ENCODE measurements at regions not wholly inside any gene's neighbourhood (a gene's known extent, or its start where the extent isn't known, plus 50 kb on each side); places are given as distances from the start of the nearest gene placed in this dataset.
"Not testable (repeated sequence)": the region's sequence is repeated elsewhere in the genome, so short reads cannot be mapped to it uniquely, and the experiment has no call there.

DNA sequence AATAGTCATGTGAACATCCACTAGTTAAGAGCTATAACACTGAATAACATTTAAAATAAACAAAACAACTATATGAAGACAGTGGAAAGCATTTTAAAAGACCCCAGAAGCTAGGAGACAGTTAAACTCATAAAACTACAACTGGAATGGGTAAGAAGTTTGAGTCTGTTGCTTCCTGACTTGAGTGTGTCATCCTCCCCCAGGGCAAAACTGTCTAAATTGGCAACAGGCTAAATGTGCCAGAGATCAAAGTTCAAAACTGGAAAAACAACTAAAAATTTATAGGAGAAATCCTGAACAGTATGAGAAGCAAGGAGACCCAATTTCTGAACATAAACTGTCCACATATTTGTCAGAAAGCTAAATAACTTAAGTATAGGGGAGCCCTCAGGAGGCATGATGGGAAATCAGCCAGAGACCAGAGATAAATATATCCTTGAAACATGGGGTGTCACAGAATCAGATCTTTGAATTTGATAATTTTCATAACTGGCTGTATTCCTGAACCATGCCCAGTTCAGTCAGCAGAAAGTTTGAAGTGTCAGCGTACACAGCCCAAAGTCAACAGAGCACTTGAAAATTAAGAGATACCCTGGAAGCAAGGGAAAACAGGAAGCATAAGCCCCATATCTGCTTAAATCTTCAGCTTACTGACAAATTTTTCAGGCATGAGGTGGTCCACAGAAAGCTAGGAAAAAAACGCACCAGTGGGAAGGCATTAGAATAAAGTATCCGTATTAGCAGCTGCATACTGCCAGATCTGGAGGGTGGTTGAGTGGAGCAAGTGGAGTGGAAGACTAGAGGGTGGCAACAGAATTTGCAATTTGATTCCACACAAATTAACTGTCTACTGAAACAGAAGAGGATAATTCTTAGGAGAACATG, 516.1 kb upstream of the MAN1A1 start:
- DNase-seq = no peak

DNA sequence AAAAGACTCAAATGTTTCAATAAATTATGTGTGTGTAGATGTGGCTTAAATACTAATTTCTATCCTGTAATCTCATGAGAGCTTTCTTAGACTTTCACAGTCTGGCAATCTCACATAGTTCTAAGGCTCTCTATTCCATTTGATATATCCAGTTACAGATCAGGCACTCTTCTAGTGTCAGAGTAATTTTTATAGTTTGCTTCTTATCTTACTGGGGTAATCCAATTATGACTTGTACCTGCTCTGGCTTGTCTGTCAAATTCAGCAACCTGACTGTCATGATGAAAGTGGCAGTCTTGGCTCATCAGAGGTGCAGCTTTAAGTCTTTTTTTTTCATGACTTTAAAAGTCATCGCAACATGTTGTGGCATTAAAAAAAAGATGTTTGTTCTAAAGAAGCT, 513.2 kb upstream of the MAN1A1 start:
- no peak for DNase-seq

DNA sequence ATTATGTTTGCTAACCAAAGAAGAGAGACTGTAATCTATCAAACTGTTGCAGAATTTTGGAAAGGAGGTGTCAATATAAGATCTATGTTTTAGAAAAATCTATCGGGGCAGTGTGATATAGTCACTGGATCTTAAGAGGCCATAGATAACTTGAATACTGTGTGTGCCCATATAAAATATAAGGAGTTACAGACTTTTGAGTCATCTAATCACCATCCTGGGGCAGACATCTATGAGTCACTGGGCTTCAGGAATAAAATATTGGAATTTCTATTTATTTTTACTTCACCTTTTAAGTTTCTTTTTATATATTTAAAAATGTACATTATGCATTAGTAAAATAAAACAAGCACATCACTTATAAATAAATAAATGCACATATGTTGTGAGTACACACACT, 509.3 kb upstream of the MAN1A1 start:
- no peak for DNase-seq

DNA sequence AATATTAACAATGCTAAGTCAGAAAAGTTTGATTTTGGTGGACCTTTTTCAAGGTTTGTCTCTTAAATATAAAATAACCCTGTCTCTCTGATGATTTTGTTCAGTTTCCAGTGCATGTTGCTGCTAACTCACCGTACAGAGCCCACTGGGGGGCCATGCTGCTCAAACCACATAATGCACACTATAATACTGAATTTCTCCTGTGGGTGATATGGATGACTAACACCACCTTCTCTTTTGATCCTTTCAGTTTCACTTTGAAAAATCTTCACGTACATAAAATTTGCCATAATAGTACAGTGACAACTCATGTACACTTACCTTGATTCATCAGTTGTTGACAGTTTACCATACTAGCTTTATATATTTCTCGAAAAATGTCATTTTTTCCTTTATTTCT, 506.6 kb upstream of the MAN1A1 start:
- DNase-seq = no peak

DNA sequence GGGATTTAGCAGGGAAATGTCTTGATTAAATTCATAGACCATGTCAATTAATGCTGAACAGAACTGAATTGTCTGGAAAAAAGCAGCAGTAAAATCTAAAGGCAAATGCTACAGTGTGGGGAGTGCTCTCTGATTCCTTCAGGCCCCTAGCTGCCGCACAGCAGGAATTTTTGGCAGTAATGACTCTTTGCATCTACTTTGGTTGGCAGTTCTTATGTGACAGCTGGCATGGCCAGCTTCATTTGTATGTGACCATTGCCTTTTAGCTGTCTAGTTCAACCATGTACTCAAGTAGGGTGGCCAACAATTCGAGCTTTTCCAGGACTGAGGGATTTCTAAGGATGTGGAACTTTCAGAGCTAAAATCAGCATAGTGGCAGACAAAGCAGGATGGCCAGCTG, 499.1 kb upstream of the MAN1A1 start:
- no peak for DNase-seq

DNA sequence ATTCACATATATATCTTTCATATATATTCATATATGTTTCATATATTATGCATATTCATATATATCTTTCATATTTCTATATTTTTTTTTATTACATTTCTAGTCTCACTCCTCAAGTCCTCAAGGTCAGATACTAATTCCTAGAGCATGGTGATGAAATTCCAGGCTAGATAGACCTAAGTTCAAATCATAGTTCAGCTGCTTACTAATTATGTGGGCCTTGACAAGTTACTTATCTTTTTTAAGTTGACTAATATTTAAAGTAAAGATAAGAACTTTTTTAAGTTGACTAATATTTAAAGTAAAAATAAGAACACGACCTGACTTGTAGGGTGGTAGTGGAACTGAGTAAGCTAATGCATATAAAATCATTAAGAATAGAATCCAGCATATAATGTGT, 495.6 kb upstream of the MAN1A1 start:
- DNase-seq = no peak

DNA sequence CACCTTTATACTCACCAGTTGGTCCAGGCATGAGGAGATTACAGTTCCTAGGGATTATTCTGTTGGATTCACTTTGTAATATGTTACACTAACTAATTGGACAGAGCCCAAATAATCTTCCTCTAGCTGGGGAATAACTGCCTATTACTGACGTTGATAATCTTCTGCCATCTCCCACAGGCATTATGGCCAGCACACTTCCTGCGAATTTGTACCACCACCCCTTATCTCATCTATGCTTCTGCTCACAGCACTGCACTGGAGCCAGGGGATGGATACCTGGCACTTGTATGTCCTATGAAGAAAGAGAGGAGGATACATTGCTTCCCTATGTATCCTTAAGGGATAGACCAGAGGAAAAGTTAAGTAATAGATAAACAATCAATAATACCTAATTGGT, 494.8 kb upstream of the MAN1A1 start:
- no peak for DNase-seq

DNA sequence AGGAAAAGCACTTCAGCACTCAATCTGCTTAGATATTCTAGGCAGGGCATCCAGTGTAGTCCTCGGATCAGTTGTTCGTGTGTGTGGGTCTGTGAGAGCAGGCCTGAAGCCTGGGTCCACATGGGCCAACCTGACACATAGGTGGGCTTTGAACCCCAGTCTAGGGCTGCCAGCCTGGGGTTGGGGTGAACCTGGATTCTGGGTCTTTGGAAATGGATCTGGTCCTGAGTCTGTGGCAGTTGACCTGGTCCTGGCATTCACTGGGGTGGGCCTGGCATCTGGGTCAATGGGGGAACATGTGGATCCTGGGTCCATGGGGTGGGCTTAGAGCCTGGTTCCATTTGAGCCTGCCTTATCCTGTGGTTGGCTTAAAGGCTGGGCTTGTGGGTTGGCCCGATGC, 492.6 kb upstream of the MAN1A1 start:
- no peak for DNase-seq

DNA sequence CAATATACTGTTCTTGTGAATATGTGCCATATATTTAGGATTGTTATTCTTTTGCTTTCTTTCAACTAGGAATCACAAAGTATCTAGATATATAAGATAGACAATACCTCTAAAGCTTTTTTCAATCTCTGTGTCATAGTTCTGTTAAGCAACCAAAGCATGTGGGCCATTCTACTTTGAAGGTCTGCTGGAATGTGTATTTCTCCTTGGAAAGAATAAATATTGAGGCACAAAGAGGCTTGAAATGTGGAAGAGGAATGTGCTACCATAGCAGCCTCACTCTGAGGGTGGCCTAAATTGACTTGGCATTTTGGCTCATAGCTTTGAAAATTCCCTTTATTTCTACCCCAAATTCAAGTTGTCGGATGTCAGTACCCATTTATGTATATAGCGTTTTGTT, 488.5 kb upstream of the MAN1A1 start:
- no peak for DNase-seq

DNA sequence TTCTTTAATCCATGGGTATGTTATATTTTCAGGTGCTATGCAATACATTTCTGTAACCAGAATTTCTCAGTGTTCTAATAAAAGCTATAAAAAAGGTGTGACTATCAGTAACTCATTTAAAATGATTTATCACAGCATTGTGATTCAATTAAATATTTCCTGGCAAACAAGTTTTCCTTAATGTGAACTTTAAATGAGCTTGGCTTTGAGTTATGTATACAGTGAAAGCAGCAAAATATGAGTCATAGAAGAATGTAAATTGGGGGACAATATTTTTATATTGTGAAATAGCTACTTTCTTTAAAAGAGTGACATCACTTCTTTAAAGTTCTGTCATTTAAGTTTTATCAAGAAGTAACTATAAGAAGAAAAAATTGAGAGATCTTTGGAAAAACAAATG, 484.9 kb upstream of the MAN1A1 start:
- no peak for DNase-seq

DNA sequence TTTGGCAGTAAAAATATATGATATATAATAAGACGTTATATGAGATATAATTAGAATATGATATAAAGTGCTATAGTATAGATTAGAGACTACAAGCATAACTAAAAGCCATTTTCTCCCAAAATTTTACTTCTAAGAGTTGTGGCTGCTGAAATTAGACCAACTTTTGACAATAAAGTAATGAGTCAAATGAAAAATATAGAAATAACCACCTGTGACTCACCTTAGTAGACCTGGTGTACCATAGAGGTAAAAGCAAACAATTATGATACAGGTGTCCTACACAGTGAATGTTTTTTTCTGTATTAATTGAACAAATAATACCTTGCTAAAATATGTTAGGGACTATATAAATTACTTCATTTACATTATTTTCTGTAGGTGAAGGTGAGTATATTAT, 482.9 kb upstream of the MAN1A1 start:
- DNase-seq = no peak

DNA sequence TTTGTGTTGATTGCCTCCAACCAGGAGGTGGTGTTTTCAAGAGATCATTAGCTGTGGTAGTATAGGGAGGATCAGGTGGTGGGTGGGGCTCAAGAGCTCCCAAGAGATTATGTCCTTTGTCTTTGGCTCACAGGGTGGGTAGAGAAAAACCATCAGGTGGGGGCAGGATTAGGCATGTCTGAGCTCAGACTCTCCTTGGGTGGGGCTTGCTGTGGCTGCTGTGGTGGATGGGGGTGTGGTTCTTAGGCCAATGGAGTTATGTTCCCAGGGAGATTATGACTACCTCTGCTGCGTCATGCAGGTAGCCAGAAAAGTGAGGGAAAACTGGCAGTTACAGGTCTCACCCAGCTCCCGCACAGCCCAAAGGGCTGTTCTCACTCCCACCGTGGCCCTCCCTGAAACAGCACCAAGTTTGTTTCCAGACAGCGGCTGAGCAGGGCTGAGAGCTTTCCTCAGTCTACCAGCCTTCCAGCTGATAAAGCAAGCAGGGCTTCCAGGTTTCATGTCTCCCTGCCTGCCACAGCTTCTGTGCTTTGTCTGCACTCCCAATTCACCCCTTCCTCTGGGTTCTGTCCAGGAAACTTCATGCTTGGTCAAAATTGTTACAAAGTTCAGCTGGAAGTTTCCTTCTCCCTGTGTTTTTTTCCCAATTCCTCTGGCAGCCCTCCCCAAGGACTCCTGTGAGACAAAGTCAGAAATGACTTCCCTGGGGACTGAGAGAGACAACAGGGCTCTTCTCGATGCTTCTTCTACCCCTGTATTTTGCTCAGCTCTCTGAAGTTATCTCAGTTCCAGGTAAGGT, 481.1 kb upstream of the MAN1A1 start:
- DNase-seq = no peak

DNA sequence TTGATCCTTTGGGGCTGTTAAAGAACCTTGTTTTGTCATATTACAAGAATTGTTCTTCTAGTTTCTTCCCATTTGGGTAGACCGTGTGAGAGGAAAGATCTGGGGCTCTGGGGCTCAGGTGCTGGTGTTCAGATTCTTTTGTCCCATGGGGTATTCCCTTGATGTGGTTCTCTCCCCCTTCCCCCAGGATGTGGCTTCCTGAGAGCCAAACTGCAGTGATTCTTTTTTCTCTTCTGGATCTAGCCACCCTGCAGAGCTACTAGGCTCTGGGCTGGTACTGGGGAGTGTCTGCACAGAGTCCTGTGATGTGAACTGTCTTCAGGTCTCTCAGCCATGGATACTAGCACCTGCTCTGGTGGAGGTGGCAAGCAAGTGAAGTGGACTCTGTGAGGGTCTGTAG, 480.5 kb upstream of the MAN1A1 start:
- DNase-seq = no peak

DNA sequence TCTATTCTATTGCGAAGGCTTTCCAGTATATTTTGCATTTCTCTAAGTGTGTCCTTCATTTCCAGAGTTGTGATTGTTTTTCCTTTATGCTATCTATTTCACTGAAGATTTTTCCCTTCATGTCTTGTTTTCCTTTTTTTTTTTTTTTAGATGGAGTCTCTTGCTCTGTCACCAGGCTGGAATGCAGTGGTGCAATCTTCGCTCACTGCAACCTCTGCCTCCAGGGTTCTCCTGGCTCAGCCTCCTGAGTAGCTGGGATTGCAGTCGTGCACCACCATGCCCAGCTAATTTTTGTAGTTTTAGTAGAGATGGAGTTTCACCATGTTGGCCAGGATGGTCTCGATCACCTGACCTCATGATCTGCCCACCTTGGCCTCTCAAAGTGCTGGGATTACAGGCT, 479.9 kb upstream of the MAN1A1 start:
- not testable (repeated sequence) for DNase-seq

DNA sequence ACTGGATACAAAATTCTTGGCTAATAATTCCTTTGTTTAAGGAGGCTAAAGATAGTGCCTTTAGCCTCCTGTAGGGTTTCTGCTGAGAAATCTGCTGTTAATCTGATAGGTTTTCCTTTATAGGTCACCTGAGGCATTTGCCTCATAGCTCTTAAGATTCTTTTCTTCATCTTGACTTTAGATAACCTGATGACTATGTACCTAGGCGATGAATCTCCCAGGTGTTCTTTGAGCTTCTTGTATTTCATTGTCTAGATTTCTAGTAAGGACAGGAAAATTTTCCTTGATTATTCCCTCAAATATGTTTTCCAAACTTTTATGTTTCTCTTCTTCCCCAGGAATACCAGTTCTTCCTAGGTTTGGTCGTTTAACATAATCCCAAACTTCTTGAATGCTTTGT, 479.4 kb upstream of the MAN1A1 start:
- DNase-seq = no peak

DNA sequence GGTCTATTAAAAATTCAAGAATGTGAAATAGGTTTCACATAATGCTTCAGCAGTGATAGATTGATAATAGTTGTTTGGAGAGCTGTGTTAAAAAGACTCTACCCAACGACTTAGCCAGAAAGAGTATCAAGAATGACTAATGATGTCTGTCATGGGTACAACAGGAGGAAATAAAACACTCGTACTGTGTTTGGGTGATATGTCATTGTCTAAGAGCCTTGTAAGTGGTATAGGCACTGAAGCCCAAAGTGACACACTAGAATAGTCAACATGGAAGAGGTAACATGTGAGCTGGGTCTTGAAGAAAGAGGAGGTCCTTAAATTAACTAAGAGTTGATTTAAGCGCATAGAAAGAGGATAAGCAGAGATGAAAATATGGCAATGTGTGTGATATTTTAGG, 471.8 kb upstream of the MAN1A1 start:
- DNase-seq = no peak

DNA sequence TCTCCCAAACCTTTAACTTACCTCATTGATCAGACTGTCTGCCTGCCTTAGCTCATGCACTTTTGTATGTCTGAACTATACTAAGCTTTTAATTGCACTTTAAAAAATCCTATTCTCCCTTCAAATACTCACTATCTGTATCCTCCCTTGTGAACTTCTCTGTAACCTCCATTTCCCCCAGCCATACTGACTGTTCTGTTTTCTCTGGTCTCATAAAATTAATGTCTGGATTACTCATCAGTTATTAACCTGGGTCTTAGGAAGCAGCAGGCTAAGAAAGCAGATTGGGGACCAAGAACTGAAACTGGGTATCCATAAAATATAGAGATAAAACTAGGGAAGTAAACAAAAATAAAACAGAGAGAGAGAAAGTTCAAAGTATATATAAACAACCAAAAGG, 469.3 kb upstream of the MAN1A1 start:
- no peak for DNase-seq

DNA sequence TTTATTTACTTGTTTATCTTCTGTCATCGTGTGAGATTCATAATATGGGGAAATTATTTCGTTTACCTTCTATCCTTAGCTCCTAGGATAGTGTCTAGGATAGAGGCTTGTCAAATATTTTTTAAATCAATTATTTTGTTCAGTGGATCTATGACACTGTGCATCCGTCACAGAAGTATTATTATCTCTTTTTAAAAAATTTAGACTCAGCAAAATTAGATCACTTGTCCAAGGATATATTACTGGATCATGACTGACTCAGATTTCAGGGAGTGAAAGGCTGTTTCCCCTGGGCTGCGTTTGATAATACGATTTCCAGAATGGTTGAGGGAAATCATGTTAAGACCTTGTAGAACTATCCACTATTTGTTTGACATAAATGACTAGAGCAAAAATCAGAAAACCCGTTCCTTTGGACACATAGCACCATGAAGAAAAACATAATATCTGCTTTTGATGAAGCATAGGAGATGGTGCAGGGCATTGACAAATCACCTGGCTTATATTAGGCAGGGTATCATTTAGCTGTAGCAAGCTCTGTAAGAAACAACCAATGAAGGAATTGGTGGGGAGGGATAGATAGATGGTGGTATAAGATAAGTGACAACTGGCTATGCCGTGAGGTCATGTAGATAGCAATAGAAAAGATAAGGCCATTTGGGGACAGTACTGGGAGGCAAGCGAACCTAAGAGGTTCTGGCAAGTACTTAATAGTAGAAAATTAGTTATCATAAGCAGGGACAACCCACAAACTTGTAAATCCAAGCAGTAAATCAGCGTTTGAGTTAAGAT, 465.2 kb upstream of the MAN1A1 start:
- DNase-seq = no peak

DNA sequence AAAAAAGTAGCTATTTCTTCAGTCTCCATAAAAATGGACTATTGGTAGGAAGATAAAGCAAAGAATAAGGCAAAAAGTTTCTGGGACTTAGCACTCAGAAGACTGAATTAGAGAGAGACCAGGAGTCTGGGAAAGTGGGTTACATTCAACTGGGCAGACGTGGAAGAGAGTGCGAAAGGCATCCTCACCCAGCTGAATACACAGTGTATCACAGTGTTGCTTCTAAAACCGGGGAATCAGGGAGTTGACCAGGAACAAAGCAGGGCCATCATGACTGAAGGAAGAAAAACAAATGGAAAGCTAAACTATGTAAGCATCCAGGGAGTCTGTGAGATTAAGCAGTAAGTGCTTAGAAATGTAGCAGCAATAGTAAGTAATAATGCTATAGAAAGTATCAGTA, 452.9 kb upstream of the MAN1A1 start:
- no peak for DNase-seq

DNA sequence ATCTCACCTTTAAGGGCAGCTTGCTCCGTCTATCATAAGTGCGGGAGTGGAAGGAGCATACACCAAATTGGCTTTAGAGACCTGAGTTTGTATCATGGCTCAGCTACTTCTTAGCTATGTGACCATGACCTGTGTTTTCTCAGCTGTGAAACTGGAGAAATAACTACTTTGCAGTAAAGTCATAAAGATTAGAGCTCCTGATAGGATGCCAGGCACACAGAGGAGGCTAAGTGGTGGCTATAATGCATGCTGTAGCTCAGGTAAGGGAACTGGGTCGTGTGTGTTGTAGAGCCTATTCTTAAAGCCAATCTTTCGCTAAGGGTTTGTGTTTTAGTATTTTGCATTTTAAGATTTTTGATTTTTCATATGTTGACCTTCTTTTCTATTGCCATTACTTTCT, 451.5 kb upstream of the MAN1A1 start:
- no peak for DNase-seq

DNA sequence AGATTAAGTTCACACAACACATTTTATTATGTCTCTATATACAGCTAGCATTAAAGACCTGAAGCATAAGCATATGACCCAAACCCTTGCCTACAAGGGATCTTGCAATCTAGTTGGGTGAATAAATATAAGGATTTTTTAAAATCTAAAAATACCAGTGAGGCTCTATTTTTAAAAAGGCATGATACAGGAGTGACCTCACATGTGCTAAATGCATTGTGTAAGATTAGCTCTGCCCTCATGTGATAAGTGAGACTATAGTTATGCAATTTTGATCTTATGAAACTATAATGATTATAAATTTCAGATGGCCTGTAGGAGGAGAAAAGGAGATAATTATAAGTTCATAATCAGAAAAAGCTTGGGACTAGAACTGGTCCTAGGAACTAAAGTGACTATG, 451.0 kb upstream of the MAN1A1 start:
- DNase-seq = no peak

DNA sequence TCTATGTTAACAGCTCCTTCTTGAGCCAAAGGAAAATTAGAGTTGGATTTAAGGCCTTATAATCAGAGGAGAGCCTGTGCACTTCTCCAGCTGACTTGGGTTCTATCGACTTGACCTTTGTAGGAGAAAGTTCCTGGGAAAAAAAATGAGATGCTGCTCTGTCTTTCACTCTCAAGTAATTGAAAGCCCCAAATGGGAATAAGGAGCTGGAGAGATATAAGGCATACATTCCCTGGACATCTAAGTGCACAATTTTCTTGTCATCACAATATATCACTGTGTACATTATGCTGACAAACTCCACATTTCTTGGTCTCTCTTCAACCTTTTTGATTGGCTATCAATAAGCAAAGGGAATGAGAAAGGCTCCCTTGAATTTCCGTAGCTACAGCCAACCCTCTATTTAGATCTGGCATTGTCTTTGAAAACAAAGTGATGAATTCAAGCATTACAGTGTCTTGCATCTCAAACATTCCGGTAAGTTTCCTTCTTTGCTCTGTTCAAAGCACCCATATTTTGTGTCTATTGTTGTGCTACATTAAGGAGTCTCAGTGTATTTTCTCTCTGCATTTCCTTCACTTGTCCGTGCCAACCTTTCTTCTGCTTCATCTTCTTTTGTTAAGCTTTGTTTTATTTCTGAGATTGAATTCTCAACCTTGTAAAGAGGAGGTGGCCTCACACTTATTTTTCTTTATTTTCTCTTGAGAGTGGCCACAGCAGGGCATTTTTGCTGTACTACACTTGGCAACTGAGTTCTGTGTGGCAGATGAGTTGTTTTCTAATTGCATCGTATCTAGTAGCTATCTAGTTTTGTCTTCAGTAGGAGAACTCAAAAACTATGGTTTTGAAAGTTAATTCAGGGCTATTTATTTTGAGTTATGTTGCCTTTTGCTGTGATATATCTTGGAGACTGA, 450.3 kb upstream of the MAN1A1 start:
- no peak for DNase-seq
